HG03469 (cell line): ENCODE measurements at regions not wholly inside any gene's neighbourhood (a gene's known extent, or its start where the extent isn't known, plus 50 kb on each side); places are given as distances from the start of the nearest gene placed in this dataset.

Experiments
- ATAC-seq: cut with Tn5 transposase; IDR thresholded peaks from one replicate; pipeline ENCODE4 v1.9.1; 2021; ENCODE audit warnings: mild to moderate bottlenecking, moderate library complexity, moderate number of reproducible peaks; ENCODE audit not compliant: unreplicated experiment

GRCh38 chr13:109537584-109537983 is 248.8 kb downstream of the IRS2 start:
- ATAC-seq, result no peak

GRCh38 chr13:109533350-109533749 is 253.0 kb downstream of the IRS2 start:
- no peak for ATAC-seq

GRCh38 chr13:109529964-109530363 is 256.4 kb downstream of the IRS2 start:
- ATAC-seq, result no peak

GRCh38 chr13:109521719-109522118 is 264.7 kb downstream of the IRS2 start:
- ATAC-seq, result no peak

DNA sequence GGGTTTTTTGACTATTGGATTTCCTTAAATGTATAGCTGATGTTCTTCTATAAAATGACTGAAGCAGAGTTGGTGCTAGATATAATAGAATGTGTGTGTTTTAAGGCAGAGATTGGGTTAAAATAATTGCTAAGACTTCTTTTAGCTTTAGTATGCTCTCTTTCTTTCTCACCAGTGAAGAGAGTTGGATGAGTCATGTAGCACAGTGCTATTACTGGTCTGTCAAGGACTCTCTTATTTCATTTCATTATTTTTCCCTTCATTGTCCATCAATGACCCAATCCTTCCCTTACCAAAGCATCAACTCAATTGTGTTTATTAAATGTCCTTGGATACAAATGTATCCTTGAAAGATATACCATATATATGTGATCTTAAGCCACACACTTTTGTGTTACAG is 268.9 kb downstream of the IRS2 start:
- ATAC-seq, result no peak

- ATAC-seq, result no peak
These were observed 270.2 kb downstream of the IRS2 start for GRCh38 chr13:109516186-109516585.

DNA sequence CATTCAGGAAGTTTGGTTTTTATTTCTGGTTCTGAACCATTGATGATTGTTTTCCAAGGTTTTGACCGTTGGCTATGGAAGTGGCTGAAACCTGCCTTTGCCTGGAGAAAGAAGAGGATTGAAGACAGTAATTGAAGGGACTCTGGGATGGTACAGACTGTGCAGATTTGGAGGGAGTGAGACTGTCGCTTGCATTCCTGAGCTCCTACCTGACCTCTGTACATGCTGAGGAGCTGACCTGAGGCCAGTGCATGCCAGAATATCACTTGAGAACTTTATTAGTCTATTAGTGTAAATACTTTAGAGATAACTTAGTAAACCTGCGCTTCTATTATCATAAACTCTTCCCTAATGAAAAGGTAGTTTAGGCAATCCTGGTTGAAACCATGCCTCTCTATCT is 276.4 kb downstream of the IRS2 start:
- ATAC-seq, result no peak

- no peak for ATAC-seq
These were observed 277.1 kb downstream of the IRS2 start for GRCh38 chr13:109509154-109509900.

GRCh38 chr13:109500146-109500773 is 286.1 kb downstream of the IRS2 start:
- no peak for ATAC-seq

DNA sequence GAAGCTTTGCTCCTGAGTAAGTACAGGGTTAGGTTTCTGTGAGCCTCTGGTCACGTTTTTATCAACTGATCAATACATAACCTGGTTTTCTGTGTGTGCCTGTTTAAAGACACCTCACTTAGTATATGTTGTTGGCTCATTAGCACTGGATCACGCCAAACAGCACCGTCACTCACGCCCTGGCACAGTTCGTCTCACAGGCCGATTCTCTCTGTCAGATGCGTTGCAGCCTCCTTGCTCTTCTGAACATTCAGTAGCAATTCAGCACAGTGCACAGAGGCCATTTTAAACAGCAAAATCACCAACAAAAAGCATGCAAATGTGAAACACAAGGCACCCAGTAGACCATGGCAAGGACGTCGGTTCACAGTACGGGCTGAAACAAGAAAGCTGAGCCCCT is 288.5 kb downstream of the IRS2 start:
- no peak for ATAC-seq

GRCh38 chr13:109496216-109496615 is 290.2 kb downstream of the IRS2 start:
- no peak for ATAC-seq

DNA sequence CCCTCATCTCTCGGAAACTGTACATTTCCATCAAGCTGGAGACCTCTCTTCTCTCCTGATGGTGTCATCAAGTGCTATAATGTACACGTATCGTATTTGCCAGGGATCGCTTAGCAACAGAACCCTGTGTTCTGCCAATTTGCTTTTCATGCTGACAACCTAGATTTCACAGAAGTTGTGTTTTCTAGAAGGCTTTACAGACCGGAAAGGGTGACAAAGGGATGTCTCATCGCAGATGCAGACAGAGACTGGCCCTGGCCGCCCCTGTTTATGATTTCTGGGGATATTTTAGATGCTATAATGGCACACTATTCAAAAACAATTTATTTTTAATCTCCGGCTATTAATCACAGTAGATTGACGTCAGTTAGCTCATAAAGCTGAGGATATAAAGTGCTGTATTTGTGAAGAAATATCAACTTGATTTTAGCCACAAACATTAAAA is 291.4 kb downstream of the IRS2 start:
- no peak for ATAC-seq

GRCh38 chr13:109485136-109485794 is 301.1 kb downstream of the IRS2 start:
- no peak for ATAC-seq

- ATAC-seq, result no peak
These were observed 303.1 kb downstream of the IRS2 start for GRCh38 chr13:109483284-109483683.

GRCh38 chr13:109481040-109481439 is 305.3 kb downstream of the IRS2 start:
- no peak for ATAC-seq

DNA sequence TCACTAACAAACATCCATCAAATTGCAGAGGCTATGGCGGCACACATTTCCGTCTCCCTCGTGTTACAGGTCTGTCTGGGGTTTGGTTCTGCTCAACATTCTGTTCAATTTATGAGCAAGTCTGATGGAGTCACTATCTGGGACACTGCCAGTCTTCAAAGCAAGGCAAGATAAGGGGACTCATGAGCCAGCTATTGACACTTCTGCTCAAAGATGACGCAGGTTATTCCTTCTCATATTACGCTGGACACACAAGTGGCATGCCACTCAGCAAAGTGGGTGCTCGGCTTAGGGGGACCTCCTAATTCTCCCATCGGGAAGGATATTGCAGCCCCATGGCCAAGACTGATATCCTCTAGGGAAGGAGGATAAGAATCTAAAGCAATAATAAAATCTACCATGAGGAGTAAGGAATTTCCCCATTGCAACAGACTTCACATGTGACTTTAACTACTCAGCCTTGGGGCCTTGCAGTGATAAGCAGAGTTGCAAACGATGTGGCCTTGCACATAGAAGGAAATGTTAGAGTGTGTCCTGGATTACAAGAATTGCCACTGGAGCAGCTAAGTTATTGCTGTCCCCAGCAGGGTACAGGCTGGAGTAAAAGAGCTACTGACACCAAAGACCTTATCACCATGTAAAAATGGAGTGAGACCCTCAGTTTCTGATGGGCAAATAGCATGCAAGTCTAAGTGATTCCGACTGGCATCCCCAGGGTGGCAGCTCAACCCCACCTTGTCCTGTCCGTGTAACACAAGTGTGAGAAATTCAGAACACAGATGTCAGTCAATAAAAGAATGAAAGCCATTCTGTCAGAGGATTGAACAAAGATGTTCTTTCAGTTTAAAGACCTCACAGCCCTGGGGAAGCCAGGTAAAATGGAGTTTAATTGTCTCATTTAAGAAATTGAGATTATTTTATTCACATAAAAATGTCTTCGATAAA is 306.1 kb downstream of the IRS2 start:
- no peak for ATAC-seq

GRCh38 chr13:109479534-109479933 is 306.8 kb downstream of the IRS2 start:
- no peak for ATAC-seq

DNA sequence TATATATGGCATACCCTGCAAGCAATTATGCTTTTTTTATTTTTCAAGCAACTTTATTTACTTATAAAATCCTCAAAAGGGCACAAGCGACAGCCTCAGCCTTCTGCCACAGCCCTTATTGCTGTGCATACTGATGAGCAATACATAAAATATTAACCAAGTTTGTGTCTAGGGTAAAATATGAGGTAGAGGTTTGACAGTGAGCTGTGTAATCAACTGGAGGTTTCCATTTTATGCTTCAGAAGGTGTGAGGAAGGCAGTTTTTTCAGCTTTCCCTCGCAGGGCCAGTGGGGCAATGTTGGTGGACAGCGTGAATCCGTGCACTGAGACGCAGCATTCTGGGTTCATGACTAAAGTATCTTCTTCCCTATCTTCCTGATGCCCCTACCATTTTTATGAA is 310.4 kb downstream of the IRS2 start:
- no peak for ATAC-seq

DNA sequence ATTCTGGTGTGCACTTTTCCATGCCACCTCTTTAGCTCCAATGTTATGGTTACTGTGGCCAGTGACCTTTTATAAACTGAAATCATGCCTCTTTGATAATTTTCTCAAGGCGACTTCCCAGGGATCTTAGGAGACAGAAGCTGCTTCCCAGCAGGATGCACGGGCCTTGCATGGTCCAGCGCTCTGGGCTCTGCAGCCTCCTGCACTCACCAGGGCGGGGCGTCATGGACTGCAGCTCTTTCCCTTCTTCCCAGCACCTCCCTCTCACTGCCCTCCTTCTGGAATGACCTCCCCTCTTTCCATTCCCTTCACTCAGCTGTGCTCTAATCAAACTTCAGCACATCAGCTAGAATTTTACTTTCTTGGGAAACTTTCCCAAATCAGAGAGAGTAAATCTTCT is 318.3 kb downstream of the IRS2 start:
- no peak for ATAC-seq

DNA sequence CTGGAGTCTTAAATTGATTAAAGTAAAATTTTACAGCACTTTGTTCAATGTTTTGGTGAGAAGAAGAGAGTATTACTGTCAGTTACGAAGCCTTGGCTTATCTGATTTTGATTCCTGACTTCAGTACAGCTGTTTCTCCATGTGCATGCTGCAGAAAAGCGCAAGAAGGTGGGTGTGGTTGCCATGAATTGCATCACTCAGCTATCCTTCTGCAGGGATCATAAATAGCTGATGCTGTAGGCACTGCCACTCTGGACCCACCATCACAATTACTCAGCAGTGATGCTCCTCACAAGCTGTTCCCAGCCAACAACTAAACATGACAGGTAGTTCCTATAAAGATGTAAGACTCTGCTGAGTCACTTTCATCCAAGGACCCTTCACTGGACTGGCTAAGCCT is 321.2 kb downstream of the IRS2 start:
- no peak for ATAC-seq
